ENCODE measurements at regions not wholly inside any gene's neighbourhood (a gene's known extent, or its start where the extent isn't known, plus 50 kb on each side); places are given as distances from the start of the nearest gene placed in this dataset.

DNA sequence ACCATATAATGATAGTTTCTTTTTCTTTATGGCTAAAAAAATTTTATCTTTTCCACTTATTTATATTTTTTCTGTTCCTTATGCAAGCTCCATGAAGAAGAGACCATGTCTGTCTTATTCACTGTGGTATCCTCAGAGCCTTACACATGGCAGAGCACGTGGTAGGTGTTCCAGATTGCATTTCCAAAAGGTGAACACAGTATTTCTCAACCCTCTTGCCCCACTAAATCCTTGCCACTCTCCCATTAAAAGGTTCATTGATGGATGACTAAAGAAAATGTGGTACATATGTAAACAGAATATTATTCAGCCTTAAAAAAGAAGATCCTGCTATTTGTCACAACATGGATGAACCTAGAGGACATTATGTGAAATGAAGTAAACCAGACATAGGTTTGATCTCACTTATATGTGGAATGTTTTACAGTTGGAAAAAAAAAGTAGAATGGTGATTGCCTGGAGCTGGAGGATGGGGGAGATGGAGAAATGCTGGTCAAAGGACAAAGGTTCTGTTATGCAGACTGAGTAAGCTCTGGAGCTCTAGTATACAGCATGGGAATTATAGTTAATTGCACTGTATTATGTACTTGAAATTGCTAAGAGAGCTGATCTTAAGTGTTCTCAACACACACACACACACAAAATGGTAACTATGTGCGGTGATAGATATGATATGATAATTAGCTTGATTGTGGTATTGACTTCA lies 266.7 kb downstream of the CNTN3 start:
- Histone ChIP-seq H3K36me3 (ENCODE audit: insufficient read depth, low read length) (no peaks in the 10 kb centered on the region), H3K4me1 (ENCODE audit: control insufficient read depth, insufficient read depth, low read length) (no peaks in the 10 kb centered on the region), H3K27me3 (ENCODE audit: control insufficient read depth, insufficient read depth, low read length) (no peaks in the 10 kb centered on the region), H3K4me2 (ENCODE audit: low read length) (no peak overlapping the region), H3K4me3 (ENCODE audit: low read length) (no peak overlapping the region), H3K9ac (ENCODE audit: low read depth, low read length) (no peak overlapping the region), H3K9me3 (replicated peaks; ENCODE audit: low read length) (no peaks in the 10 kb centered on the region)

DNA sequence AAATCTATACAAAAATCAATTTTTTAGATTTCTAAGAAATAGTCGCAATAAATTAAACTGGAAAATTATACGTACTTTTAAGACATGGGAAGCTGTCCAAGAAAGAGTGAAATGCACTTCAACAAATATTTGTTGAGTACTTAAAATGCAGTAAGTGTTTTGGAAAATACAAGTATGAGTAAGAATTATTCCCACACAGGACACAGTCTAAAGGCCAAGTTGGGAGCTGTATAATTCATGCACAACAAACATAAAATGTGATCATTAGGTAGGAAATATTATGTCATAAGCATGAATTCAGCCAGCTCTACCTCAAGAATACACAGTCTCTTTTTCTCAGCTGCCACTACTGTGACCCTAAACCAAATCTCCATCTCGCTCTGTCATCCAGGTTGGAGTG lies 267.6 kb downstream of the CNTN3 start:
- H3K4me1 ChIP-seq (ENCODE audit: control insufficient read depth, insufficient read depth, low read length): no peaks in the 10 kb centered on the region
- no peaks in the 10 kb centered on the region for H3K9me3 ChIP-seq (replicated peaks; ENCODE audit: low read length)
- no peak overlapping the region for H3K4me3 ChIP-seq (ENCODE audit: low read length)
- H3K9ac ChIP-seq (ENCODE audit: low read depth, low read length): no peak overlapping the region
- no peak overlapping the region for H3K4me2 ChIP-seq (ENCODE audit: low read length)
- H3K36me3 ChIP-seq (ENCODE audit: insufficient read depth, low read length): no peaks in the 10 kb centered on the region
- H3K27me3 ChIP-seq (ENCODE audit: control insufficient read depth, insufficient read depth, low read length): no peaks in the 10 kb centered on the region

DNA sequence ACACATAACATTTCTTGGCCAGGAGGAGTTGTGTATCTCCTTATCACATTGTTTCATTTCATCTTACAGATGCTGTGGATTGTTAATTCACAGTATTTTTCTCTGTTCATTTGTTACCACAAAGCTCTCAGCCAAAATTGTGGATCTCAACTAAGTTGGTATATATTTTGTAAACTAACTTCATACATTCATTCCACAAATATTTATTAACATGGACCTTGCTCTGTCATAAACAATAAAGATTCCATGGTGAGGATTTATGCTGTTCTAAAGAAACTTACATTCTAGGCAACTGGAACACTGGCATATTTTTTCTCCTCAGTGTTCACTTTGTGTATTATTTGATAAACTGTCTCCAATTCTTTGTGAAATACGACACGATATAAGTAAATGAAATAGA lies 268.8 kb downstream of the CNTN3 start:
- H3K9me3 ChIP-seq (replicated peaks; ENCODE audit: low read length): no peaks in the 10 kb centered on the region
- no peak overlapping the region for H3K9ac ChIP-seq (ENCODE audit: low read depth, low read length)
- no peaks in the 10 kb centered on the region for H3K27me3 ChIP-seq (ENCODE audit: control insufficient read depth, insufficient read depth, low read length)
- H3K4me2 ChIP-seq (ENCODE audit: low read length): no peak overlapping the region
- no peak overlapping the region for H3K4me3 ChIP-seq (ENCODE audit: low read length)
- H3K36me3 ChIP-seq (ENCODE audit: insufficient read depth, low read length): no peaks in the 10 kb centered on the region
- no peaks in the 10 kb centered on the region for H3K4me1 ChIP-seq (ENCODE audit: control insufficient read depth, insufficient read depth, low read length)

DNA sequence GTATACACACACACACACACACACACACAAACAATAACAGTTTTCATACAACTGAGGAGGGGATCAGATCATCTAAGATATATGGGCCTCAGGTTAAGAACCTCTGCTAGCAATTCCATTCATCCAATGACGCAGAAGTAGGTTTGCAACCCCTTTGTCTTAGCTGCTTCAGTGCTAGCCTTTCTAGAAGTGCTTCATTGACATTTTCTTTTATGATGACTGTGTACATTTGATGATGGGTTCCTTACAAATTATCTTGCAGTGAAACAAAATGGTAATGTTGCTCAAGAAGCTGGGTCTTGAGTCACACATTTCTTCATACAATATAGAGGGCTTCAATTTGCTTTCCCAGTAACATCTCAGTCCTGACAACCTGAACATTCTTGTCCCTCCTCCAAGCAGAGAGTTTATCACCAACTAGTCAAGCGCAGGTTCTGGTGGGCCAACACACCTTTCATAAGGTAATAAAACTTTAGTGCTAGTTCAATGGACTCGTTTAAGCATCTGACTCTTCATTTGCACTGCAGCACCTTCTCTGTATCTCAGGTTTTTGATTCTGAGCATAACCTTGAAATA lies 269.5 kb downstream of the CNTN3 start:
- Histone ChIP-seq H3K4me1 (ENCODE audit: control insufficient read depth, insufficient read depth, low read length) (no peaks in the 10 kb centered on the region), H3K27me3 (ENCODE audit: control insufficient read depth, insufficient read depth, low read length) (no peaks in the 10 kb centered on the region), H3K4me2 (ENCODE audit: low read length) (no peak overlapping the region), H3K36me3 (ENCODE audit: insufficient read depth, low read length) (no peaks in the 10 kb centered on the region), H3K4me3 (ENCODE audit: low read length) (no peak overlapping the region), H3K9ac (ENCODE audit: low read depth, low read length) (no peak overlapping the region), H3K9me3 (replicated peaks; ENCODE audit: low read length) (no peaks in the 10 kb centered on the region)

DNA sequence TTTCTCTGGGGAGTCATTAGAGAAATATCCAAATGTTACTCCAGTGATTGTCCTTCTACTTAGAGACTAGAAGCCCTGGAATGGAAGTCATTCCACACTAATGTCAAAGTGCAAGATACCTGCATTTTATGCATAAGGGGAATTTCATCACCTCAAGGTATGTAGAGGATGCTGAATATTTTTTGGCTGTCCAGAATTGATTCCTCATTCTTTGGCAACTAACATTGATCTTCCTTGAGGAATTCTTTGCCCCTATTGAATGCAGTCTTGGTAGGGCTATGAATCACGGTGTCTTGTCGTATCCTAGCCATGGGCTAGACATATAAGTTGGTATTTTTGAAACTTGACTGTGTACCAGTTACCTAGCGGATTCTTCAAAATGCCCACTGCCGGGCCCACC lies 271.1 kb downstream of the CNTN3 start:
- H3K9me3 ChIP-seq (replicated peaks; ENCODE audit: low read length): no peaks in the 10 kb centered on the region
- no peak overlapping the region for H3K4me3 ChIP-seq (ENCODE audit: low read length)
- H3K9ac ChIP-seq (ENCODE audit: low read depth, low read length): no peak overlapping the region
- no peaks in the 10 kb centered on the region for H3K27me3 ChIP-seq (ENCODE audit: control insufficient read depth, insufficient read depth, low read length)
- no peaks in the 10 kb centered on the region for H3K36me3 ChIP-seq (ENCODE audit: insufficient read depth, low read length)
- no peak overlapping the region for H3K4me2 ChIP-seq (ENCODE audit: low read length)
- no peaks in the 10 kb centered on the region for H3K4me1 ChIP-seq (ENCODE audit: control insufficient read depth, insufficient read depth, low read length)

DNA sequence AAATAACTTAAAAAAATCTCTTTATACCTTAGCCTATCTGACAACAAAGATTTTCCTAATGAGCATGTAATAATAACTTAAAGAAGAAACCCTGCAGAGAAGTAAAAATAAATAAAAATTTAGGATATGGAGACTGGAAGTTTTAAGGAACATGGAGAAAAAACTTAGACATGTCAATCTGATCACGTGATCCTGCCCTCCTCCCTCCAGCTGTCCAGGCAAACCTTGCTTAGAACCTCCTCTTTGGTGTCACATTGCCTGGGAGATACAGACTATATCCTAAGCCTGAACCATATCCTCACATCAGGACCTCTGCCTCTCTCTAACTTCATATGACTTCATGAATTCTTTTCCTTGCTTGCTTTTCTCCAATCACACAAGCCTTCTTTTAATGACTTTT lies 275.5 kb downstream of the CNTN3 start:
- Histone ChIP-seq H3K36me3 (ENCODE audit: insufficient read depth, low read length) (no peaks in the 10 kb centered on the region), H3K9ac (ENCODE audit: low read depth, low read length) (no peak overlapping the region), H3K4me1 (ENCODE audit: control insufficient read depth, insufficient read depth, low read length) (no peaks in the 10 kb centered on the region), H3K27me3 (ENCODE audit: control insufficient read depth, insufficient read depth, low read length) (no peaks in the 10 kb centered on the region), H3K4me2 (ENCODE audit: low read length) (no peak overlapping the region), H3K9me3 (replicated peaks; ENCODE audit: low read length) (no peaks in the 10 kb centered on the region), H3K4me3 (ENCODE audit: low read length) (no peak overlapping the region)

DNA sequence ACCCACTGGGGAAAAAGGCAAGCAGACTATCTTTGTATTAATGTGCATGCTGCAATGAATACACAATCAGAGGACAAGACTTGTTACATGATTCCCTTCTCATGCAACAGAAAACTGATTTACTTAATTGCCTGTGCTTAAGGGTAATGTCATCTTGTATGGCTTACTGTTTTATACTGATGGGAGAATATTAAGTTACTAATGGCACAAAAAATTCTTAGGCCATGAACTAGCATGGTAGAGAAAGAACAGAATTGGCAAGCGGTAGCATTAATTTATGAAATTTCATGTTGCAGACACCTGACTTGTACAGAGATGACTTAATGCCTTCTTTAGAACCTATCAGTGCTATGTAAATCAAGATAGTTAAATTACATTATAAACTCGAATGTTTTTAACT lies 282.3 kb downstream of the CNTN3 start:
- Histone ChIP-seq H3K9ac (ENCODE audit: low read depth, low read length) (no peak overlapping the region), H3K36me3 (ENCODE audit: insufficient read depth, low read length) (no peaks in the 10 kb centered on the region), H3K27me3 (ENCODE audit: control insufficient read depth, insufficient read depth, low read length) (no peaks in the 10 kb centered on the region), H3K4me3 (ENCODE audit: low read length) (no peak overlapping the region), H3K4me1 (ENCODE audit: control insufficient read depth, insufficient read depth, low read length) (no peaks in the 10 kb centered on the region), H3K4me2 (ENCODE audit: low read length) (no peak overlapping the region), H3K9me3 (replicated peaks; ENCODE audit: low read length) (no peaks in the 10 kb centered on the region)

DNA sequence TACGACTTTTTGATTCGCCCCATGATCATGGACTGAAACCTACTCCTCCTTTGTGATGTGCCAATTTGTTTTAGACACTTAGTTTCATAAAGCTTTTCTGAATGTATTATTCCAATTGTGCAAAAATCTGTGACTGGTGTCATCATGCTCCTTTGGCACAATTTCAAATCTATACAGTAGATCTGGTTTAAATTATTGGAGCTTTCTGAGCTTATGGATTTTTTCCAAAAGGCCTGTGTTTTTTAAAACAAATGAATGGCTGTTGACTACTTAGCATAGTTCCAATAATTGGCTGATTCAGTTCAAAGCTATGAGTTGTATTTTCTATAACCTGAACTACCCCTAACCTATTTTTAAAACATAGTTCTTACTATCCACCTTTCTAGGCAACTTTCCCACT lies 282.7 kb downstream of the CNTN3 start:
- Histone ChIP-seq H3K4me3 (ENCODE audit: low read length) (no peak overlapping the region), H3K4me2 (ENCODE audit: low read length) (no peak overlapping the region), H3K36me3 (ENCODE audit: insufficient read depth, low read length) (no peaks in the 10 kb centered on the region), H3K4me1 (ENCODE audit: control insufficient read depth, insufficient read depth, low read length) (no peaks in the 10 kb centered on the region), H3K9me3 (replicated peaks; ENCODE audit: low read length) (no peaks in the 10 kb centered on the region), H3K27me3 (ENCODE audit: control insufficient read depth, insufficient read depth, low read length) (no peaks in the 10 kb centered on the region), H3K9ac (ENCODE audit: low read depth, low read length) (no peak overlapping the region)

DNA sequence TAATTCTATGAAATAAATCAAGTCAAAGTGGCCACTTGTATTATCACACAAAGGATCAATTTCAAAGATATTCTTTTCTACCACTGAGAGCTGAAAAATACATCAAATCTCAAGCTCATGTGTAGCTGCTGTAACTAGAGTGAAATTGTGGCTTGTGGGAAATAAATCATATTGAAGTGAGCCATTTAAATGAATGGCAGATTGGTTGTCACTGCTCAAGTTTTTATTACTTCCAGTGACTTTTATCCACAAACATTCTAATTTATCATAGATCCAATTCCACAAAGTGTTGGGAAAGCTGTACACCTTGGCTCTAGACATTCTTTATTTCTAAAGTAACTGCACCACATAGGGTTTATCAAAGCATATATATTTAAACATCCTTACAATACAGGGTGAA lies 285.4 kb downstream of the CNTN3 start:
- Histone ChIP-seq H3K4me3 (ENCODE audit: low read length) (no peak overlapping the region), H3K9ac (ENCODE audit: low read depth, low read length) (no peak overlapping the region), H3K4me1 (ENCODE audit: control insufficient read depth, insufficient read depth, low read length) (no peaks in the 10 kb centered on the region), H3K27me3 (ENCODE audit: control insufficient read depth, insufficient read depth, low read length) (no peaks in the 10 kb centered on the region), H3K4me2 (ENCODE audit: low read length) (no peak overlapping the region), H3K36me3 (ENCODE audit: insufficient read depth, low read length) (no peaks in the 10 kb centered on the region), H3K9me3 (replicated peaks; ENCODE audit: low read length) (no peaks in the 10 kb centered on the region)

DNA sequence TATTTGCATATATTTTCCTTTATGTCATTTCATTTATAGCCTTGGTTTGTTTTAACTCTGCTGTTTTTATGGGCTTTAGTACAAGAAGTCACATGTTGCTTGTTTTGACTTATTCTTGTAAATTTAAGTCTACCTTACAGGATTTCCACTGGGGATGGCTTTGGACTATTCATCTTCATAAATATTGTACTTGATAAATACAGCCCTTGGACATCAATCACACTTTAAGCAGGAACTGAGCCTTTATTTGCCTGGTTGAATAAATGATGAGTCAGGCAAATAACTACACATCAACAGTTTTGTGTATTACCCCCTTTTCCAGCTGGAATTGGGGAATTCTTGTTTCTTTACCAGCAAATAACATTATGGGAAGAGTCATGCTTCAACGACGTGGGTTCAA lies 286.0 kb downstream of the CNTN3 start:
- H3K4me2 ChIP-seq (ENCODE audit: low read length): no peak overlapping the region
- H3K4me1 ChIP-seq (ENCODE audit: control insufficient read depth, insufficient read depth, low read length): no peaks in the 10 kb centered on the region
- H3K9ac ChIP-seq (ENCODE audit: low read depth, low read length): no peak overlapping the region
- no peaks in the 10 kb centered on the region for H3K9me3 ChIP-seq (replicated peaks; ENCODE audit: low read length)
- H3K36me3 ChIP-seq (ENCODE audit: insufficient read depth, low read length): no peaks in the 10 kb centered on the region
- H3K4me3 ChIP-seq (ENCODE audit: low read length): no peak overlapping the region
- H3K27me3 ChIP-seq (ENCODE audit: control insufficient read depth, insufficient read depth, low read length): no peaks in the 10 kb centered on the region

DNA sequence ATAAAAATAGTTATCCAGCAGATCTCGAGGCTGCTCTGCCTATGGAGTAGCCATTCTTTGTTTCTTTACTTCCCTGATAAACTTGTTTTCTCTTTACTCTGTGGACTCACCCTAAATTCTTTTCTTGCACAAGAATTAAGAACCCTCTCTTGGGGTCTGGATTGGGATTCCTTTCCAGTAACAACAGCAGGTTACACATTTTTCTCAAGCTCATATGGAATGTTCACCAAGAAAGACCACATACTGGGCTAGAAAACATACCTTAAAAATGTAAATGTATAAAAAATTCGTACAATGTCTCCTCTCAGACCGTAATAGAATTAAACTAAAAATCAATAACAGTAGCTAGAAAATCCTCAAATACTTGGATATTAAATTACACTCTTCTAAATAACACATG lies 299.2 kb downstream of the CNTN3 start:
- H3K27me3 ChIP-seq (ENCODE audit: control insufficient read depth, insufficient read depth, low read length): no peaks in the 10 kb centered on the region
- no peak overlapping the region for H3K9ac ChIP-seq (ENCODE audit: low read depth, low read length)
- H3K36me3 ChIP-seq (ENCODE audit: insufficient read depth, low read length): no peaks in the 10 kb centered on the region
- no peak overlapping the region for H3K4me3 ChIP-seq (ENCODE audit: low read length)
- no peak overlapping the region for H3K4me2 ChIP-seq (ENCODE audit: low read length)
- H3K4me1 ChIP-seq (ENCODE audit: control insufficient read depth, insufficient read depth, low read length): peaks cover 11% of the 10 kb centered on the region
- H3K9me3 ChIP-seq (replicated peaks; ENCODE audit: low read length): no peaks in the 10 kb centered on the region

DNA sequence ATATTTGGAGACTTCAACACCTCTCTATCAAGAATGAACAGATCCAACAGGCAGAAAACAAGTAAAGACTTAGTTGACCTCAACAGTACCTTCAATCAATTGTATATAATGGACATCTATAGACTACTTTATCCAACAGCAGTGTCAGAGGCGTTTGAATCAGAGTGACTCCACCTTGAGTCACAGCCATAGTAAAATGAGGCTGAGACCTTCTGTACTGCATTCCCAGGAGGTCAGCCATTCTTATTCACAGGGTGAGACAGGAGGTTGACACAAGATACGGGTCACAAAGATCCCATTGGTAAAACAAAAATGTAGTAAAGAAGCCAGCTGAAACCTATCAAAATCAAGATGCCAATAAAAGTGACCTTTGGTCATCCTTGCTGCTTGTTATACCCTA lies 299.8 kb downstream of the CNTN3 start:
- Histone ChIP-seq H3K4me2 (ENCODE audit: low read length) (no peak overlapping the region), H3K4me1 (ENCODE audit: control insufficient read depth, insufficient read depth, low read length) (peaks cover 11% of the 10 kb centered on the region), H3K36me3 (ENCODE audit: insufficient read depth, low read length) (no peaks in the 10 kb centered on the region), H3K4me3 (ENCODE audit: low read length) (no peak overlapping the region), H3K27me3 (ENCODE audit: control insufficient read depth, insufficient read depth, low read length) (no peaks in the 10 kb centered on the region), H3K9me3 (replicated peaks; ENCODE audit: low read length) (no peaks in the 10 kb centered on the region), H3K9ac (ENCODE audit: low read depth, low read length) (no peak overlapping the region)
